ENCODE measurements at regions not wholly inside any gene's neighbourhood (a gene's known extent, or its start where the extent isn't known, plus 50 kb on each side); places are given as distances from the start of the nearest gene placed in this dataset.
A peak's percentile ranks its signal among the peaks of the same experiment; 100 is the strongest.

- DNase-seq (ENCODE audit: low read depth): no peak
- TF ChIP-seq CTCF (conservative IDR thresholded peaks at IDR 0.05; ENCODE audit: low read depth, low read length): no peak
- no peak overlapping the region for H3K4me3 ChIP-seq (ENCODE audit: low read depth, low read length)
Observed at GRCh38 chr5:124922255-124922975, 176.0 kb upstream of the ZNF608 start.

- TF ChIP-seq CTCF (conservative IDR thresholded peaks at IDR 0.05; ENCODE audit: low read depth, low read length): no peak
- no peak for DNase-seq (ENCODE audit: low read depth)
- H3K4me3 ChIP-seq (ENCODE audit: low read depth, low read length): no peak overlapping the region
Observed at GRCh38 chr5:124923131-124923530, 176.7 kb upstream of the ZNF608 start.

- no peak for TF ChIP-seq CTCF (conservative IDR thresholded peaks at IDR 0.05; ENCODE audit: low read depth, low read length)
- no peak for DNase-seq (ENCODE audit: low read depth)
- H3K4me3 ChIP-seq (ENCODE audit: low read depth, low read length): no peak overlapping the region
Observed at GRCh38 chr5:124924729-124925128, 178.3 kb upstream of the ZNF608 start.

DNA sequence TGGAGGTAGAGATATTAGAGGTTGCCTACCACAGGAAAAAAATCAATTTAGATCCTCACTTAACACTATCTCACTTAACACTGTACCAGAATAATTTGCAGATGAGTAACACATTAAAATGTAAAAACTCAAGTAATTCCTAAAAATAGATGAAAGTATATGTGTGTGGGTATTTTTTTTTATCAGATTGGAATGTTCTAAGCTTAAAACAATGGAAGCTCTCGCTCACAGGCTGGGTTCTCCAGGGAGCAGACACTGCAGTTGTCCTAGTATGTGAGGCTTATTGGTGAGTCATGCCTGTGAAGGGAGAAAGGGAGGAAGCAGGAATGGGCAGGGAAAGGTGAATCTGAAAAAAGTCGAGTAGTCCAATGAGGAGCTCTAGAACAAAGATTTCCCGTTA is 181.3 kb upstream of the ZNF608 start:
- no peak overlapping the region for H3K4me3 ChIP-seq (ENCODE audit: low read depth, low read length)
- no peak for TF ChIP-seq CTCF (conservative IDR thresholded peaks at IDR 0.05; ENCODE audit: low read depth, low read length)
- no peak for DNase-seq (ENCODE audit: low read depth)

- TF ChIP-seq CTCF (conservative IDR thresholded peaks at IDR 0.05; ENCODE audit: low read depth, low read length): no peak
- no peak overlapping the region for H3K4me3 ChIP-seq (ENCODE audit: low read depth, low read length)
- DNase-seq (ENCODE audit: low read depth): no peak
Observed at GRCh38 chr5:124929000-124929399, 182.6 kb upstream of the ZNF608 start.

DNA sequence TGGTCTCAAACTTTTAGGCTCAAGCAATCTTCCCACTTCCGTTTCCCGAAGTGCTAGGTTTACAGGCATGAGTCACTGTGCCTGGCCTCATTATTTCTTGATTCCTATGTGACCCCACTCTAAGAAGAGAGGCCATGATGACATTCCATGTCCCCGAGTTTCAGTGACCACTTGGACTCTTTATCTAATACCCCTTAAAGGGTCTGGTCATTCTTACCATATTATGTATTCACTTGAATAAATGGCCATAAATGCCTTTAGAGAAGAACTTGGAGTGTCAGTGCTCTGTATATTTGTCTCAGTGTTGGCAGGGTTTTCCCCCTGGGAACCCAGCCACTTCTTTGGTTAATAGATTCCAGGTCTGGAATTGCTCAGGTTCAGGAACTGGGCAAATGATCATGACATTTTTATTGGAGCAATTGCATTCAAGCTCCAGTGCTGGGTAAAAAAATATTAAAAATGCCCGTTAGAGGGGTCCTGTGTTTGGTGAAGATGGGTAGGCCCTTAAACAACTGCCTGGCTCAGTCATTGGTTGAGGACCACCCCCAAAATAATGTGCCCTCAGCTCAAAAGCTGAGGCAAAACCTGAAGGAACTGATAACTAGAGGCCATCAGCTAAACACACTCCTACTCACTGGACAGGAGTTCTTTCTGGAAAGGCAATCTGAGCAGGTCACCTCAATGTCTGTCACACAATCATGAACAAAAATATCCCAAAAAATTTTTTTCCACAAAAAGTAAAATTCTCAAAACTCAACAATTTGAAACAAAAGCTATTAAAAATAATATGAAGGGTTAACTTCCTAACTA is 186.6 kb upstream of the ZNF608 start:
- peak; percentile 67 for DNase-seq (ENCODE audit: low read depth)
- H3K4me3 ChIP-seq (ENCODE audit: low read depth, low read length): no peak overlapping the region
- no peak for TF ChIP-seq CTCF (conservative IDR thresholded peaks at IDR 0.05; ENCODE audit: low read depth, low read length)
